Loucy (cell line): ENCODE measurements at regions not wholly inside any gene's neighbourhood (a gene's known extent, or its start where the extent isn't known, plus 50 kb on each side); places are given as distances from the start of the nearest gene placed in this dataset.

ENCODE experiments used
- H2AFZ ChIP-seq: fragments of 200-600 bp; sonication (generic); 2 replicates; pipeline ENCODE4 v1.6.0; 2016; ENCODE audit warnings: antibody characterized with exemption, mild to moderate bottlenecking, low read length, moderate library complexity
- H3F3A ChIP-seq: fragments of 200-600 bp; 2 replicates; pipeline ENCODE4 v1.6.0; 2016; ENCODE audit warnings: antibody characterized with exemption, low read depth, mild to moderate bottlenecking
- H3K27me3 ChIP-seq: fragments of 200-600 bp; sonication (generic); 2 replicates; pipeline ENCODE4 v1.6.1; 2014; ENCODE audit warnings: low read length, mild to moderate bottlenecking; ENCODE audit not compliant: insufficient read depth, poor library complexity, severe bottlenecking
- H3K36me3 ChIP-seq: fragments of 200-600 bp; sonication (generic); 2 replicates; pipeline ENCODE4 v1.6.1; 2016; ENCODE audit warnings: low read length; ENCODE audit not compliant: insufficient read depth
- H3K4me1 ChIP-seq: fragments of 200-600 bp; sonication (generic); 2 replicates; pipeline ENCODE4 v1.5.1; 2014; ENCODE audit warnings: low read length, mild to moderate bottlenecking; ENCODE audit not compliant: insufficient read depth, poor library complexity, severe bottlenecking
- H3K4me2 ChIP-seq: fragments of 200-600 bp; sonication (generic); 2 replicates; pipeline ENCODE4 v1.6.0; 2014; ENCODE audit warnings: antibody characterized with exemption, low read length, low read depth, mild to moderate bottlenecking; ENCODE audit not compliant: poor library complexity, severe bottlenecking
- H3K4me3 ChIP-seq: fragments of 200-600 bp; sonication (generic); 2 replicates; pipeline ENCODE4 v1.5.1; 2014; ENCODE audit warnings: low read length, mild to moderate bottlenecking, mixed read lengths; ENCODE audit not compliant: poor library complexity, severe bottlenecking
- H3K79me2 ChIP-seq: fragments of 200-600 bp; sonication (generic); 2 replicates; pipeline ENCODE4 v1.6.1; 2014; ENCODE audit warnings: low read length; ENCODE audit not compliant: insufficient read depth
- H3K9ac ChIP-seq: fragments of 200-600 bp; sonication (generic); 2 replicates; pipeline ENCODE4 v1.6.0; 2014; ENCODE audit warnings: mild to moderate bottlenecking, low read depth, low read length, moderate library complexity; ENCODE audit not compliant: poor library complexity, severe bottlenecking
- H3K9me2 ChIP-seq: fragments of 200-600 bp; sonication (generic); replicated peaks from 2 replicates; pipeline ENCODE4 v1.6.1; 2016; ENCODE audit warnings: low read depth, low read length, mixed read lengths
- H3K9me3 ChIP-seq: fragments of 200-600 bp; sonication (generic); 2 replicates; pipeline ENCODE4 v1.6.1; 2014; ENCODE audit warnings: mild to moderate bottlenecking, antibody characterized with exemption, low read length, low read depth; ENCODE audit not compliant: insufficient read depth
- H4K20me1 ChIP-seq: fragments of 200-600 bp; sonication (generic); 2 replicates; pipeline ENCODE4 v1.6.0; 2014; ENCODE audit warnings: antibody characterized with exemption, low read length, mild to moderate bottlenecking; ENCODE audit not compliant: insufficient read depth, poor library complexity, severe bottlenecking
- EZH2phosphoT487 ChIP-seq: fragments of 200-600 bp; IDR thresholded peaks from 2 replicates; pipeline ENCODE4 v1.6.1; 2018; ENCODE audit warnings: antibody characterized with exemption, mild to moderate bottlenecking, moderate library complexity, borderline replicate concordance
- TF ChIP-seq, protein P1 (sequence below): fragments of 200-600 bp; sonication (generic); conservative IDR thresholded peaks from 2 replicates; pipeline ENCODE4 v1.5.1; 2014; ENCODE audit warnings: mild to moderate bottlenecking, antibody characterized with exemption, low read length

DNA sequence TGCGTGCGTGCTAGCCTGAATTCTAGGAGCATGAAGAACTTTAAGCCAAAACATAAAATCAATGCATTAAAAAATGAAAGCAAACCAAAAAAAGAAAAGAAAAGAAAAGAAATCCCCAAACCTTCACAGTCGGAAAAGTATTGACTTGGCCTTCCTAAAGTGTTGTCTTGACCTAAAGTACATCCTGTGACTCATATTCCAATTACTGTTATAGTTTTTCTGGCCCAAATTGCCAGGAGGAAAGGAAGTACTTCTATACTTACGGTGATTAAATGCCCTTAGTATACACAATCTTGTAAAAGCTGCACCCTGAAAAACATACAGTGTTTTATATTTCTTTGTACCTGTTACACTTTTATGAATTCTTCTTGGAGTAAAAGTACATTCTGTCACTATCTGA lies 512.8 kb downstream of the ANKRD50 start:
- Histone ChIP-seq H3K9ac (no peak overlapping the region), H3F3A (no peaks in the 10 kb centered on the region), H3K4me2 (no peak overlapping the region), H3K9me2 (no peaks in the 10 kb centered on the region), H3K79me2 (no peaks in the 10 kb centered on the region), H3K27me3 (no peaks in the 10 kb centered on the region), H2AFZ (no peak overlapping the region), H3K4me1 (no peaks in the 10 kb centered on the region), H4K20me1 (no peaks in the 10 kb centered on the region), H3K36me3 (no peaks in the 10 kb centered on the region), H3K9me3 (no peaks in the 10 kb centered on the region), H3K4me3 (no peak overlapping the region)
- TF ChIP-seq EZH2phosphoT487: no peak
- TF ChIP-seq, protein P1, sequence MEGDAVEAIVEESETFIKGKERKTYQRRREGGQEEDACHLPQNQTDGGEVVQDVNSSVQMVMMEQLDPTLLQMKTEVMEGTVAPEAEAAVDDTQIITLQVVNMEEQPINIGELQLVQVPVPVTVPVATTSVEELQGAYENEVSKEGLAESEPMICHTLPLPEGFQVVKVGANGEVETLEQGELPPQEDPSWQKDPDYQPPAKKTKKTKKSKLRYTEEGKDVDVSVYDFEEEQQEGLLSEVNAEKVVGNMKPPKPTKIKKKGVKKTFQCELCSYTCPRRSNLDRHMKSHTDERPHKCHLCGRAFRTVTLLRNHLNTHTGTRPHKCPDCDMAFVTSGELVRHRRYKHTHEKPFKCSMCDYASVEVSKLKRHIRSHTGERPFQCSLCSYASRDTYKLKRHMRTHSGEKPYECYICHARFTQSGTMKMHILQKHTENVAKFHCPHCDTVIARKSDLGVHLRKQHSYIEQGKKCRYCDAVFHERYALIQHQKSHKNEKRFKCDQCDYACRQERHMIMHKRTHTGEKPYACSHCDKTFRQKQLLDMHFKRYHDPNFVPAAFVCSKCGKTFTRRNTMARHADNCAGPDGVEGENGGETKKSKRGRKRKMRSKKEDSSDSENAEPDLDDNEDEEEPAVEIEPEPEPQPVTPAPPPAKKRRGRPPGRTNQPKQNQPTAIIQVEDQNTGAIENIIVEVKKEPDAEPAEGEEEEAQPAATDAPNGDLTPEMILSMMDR: no peak

DNA sequence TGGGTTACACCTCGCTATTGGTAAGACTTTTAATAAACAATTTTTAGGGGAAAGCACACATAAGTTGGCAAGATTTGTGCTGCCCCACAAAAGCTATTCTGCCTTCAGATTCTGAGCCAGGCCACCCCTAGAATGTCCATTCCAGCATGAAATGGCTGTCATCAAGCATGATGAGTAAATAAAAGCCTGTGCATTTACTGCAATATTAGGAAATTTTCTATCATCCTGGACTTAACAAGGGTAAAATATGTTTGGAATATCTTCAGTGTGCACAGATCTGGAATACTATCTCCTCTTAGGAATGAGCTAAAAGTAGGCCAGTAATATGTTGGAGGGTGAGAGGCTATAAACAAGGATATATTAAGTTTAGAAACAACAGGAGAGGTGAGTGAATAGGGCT lies 510.9 kb downstream of the ANKRD50 start:
- no peaks in the 10 kb centered on the region for H3K4me1 ChIP-seq
- no peaks in the 10 kb centered on the region for H3K9me2 ChIP-seq
- H4K20me1 ChIP-seq: no peaks in the 10 kb centered on the region
- no peak overlapping the region for H2AFZ ChIP-seq
- no peaks in the 10 kb centered on the region for H3K9me3 ChIP-seq
- H3K27me3 ChIP-seq: no peaks in the 10 kb centered on the region
- H3K79me2 ChIP-seq: no peaks in the 10 kb centered on the region
- H3K4me2 ChIP-seq: no peak overlapping the region
- no peak for TF ChIP-seq EZH2phosphoT487
- TF ChIP-seq, protein P1: no peak
- no peak overlapping the region for H3K4me3 ChIP-seq
- no peaks in the 10 kb centered on the region for H3K36me3 ChIP-seq
- no peak overlapping the region for H3K9ac ChIP-seq
- H3F3A ChIP-seq: no peaks in the 10 kb centered on the region

DNA sequence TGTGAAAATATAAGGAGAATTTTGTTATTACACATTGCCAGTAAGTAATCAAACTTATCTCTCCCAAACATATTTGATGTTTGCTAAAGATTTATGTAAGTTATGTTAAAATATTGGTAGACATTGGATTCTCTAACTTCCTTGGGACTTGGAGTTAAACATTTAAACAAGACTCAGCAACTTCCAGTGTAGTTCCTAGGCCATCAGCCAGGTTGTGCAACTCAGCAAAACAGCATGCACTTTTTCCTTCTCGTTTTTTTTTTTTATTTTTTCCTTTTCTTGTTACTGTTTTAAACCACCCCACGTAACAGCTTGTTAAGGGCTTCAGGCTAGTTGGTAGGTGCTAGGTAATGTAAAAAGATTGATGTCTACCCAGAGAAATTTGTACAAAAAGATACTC lies 510.4 kb downstream of the ANKRD50 start:
- Histone ChIP-seq H3K36me3 (no peaks in the 10 kb centered on the region), H3K9me3 (no peaks in the 10 kb centered on the region), H3K4me1 (no peaks in the 10 kb centered on the region), H3K4me3 (no peak overlapping the region), H3K79me2 (no peaks in the 10 kb centered on the region), H4K20me1 (no peaks in the 10 kb centered on the region), H3K9me2 (no peaks in the 10 kb centered on the region), H2AFZ (no peak overlapping the region), H3K9ac (no peak overlapping the region), H3K4me2 (no peak overlapping the region), H3K27me3 (no peaks in the 10 kb centered on the region), H3F3A (no peaks in the 10 kb centered on the region)
- TF ChIP-seq, protein P1: no peak
- no peak for TF ChIP-seq EZH2phosphoT487
